CD4-positive, alpha-beta memory T cell (primary cell): ENCODE measurements at regions not wholly inside any gene's neighbourhood (a gene's known extent, or its start where the extent isn't known, plus 50 kb on each side); places are given as distances from the start of the nearest gene placed in this dataset.

ENCODE experiments used
- CTCF ChIA-PET: fragments of 350-600 bp; sonication (Branson Sonifier 250); formaldehyde crosslinking; loops from one replicate; lab custom pipeline; 2021; ENCODE audit warnings: inconsistent platforms; ENCODE audit not compliant: partially characterized antibody; lab: Charles Lee
- POLR2A ChIA-PET: fragments of 350-600 bp; sonication (Branson Sonifier 250); formaldehyde crosslinking; loops from one replicate; lab custom pipeline; 2021; ENCODE audit not compliant: partially characterized antibody; lab: Charles Lee
- DNase-seq, 5 donors: peaks; one replicate each; pipeline versions ENCODE4 v3.0.0 to v3.0.0-alpha.2; 2020 to 2022; ENCODE audit warnings: mixed read lengths in 1 of 5
- H3K27ac ChIP-seq: one replicate; pipeline ENCODE4 v1.7.0; 2013; ENCODE audit warnings: low read depth, low read length
- H3K27me3 ChIP-seq: 2 replicates; pipeline ENCODE4 v1.7.0; 2013; ENCODE audit warnings: mild to moderate bottlenecking, low read length, moderate library complexity; ENCODE audit not compliant: insufficient read depth
- H3K36me3 ChIP-seq: 2 replicates; pipeline ENCODE4 v1.7.0; 2013; ENCODE audit warnings: mild to moderate bottlenecking, low read length, moderate library complexity; ENCODE audit not compliant: insufficient read depth
- H3K4me1 ChIP-seq: 2 replicates; pipeline ENCODE4 v1.7.0; 2013; ENCODE audit warnings: mild to moderate bottlenecking, low read length, moderate library complexity; ENCODE audit not compliant: insufficient read depth
- H3K4me3 ChIP-seq, 2 donors: one replicate each; pipeline ENCODE4 v1.7.0; 2013; ENCODE audit warnings: low read length in 2 of 2, mild to moderate bottlenecking in 1 of 2
- H3K9me3 ChIP-seq, 2 donors: one replicate each; pipeline ENCODE4 v1.7.0; 2013; ENCODE audit warnings: low read length in 2 of 2, control low read depth in 1 of 2; ENCODE audit not compliant: control insufficient read depth in 1 of 2
- H3K27ac Mint-ChIP-seq, 7 donors: one replicate each; pipeline ENCODE4 v1.8.0; 2020 to 2021; ENCODE audit warnings: mixed read lengths in 7 of 7, mild to moderate bottlenecking in 6 of 7, inconsistent platforms in 3 of 7, moderate library complexity in 3 of 7
- H3K27me3 Mint-ChIP-seq, 2 donors: one replicate each; pipeline ENCODE4 v1.8.0; 2020 to 2021; ENCODE audit warnings: mixed read lengths in 2 of 2
- H3K36me3 Mint-ChIP-seq, 2 donors: one replicate each; pipeline ENCODE4 v1.8.0; 2020 to 2021; ENCODE audit warnings: mixed read lengths in 2 of 2, inconsistent platforms in 1 of 2, mild to moderate bottlenecking in 1 of 2
- H3K4me1 Mint-ChIP-seq, 4 donors: one replicate each; pipeline ENCODE4 v1.8.0; 2020 to 2021; ENCODE audit warnings: mixed read lengths in 4 of 4, mild to moderate bottlenecking in 1 of 4
- H3K4me3 Mint-ChIP-seq, 8 donors: one replicate each; pipeline ENCODE4 v1.8.0; 2020 to 2021; ENCODE audit warnings: mixed read lengths in 8 of 8, mild to moderate bottlenecking in 7 of 8, moderate library complexity in 6 of 8, inconsistent platforms in 3 of 8
- H3K9me3 Mint-ChIP-seq, 8 donors: one replicate each; pipeline ENCODE4 v1.8.0; 2020 to 2021; ENCODE audit warnings: mixed read lengths in 8 of 8, mild to moderate bottlenecking in 5 of 8, inconsistent platforms in 3 of 8, moderate library complexity in 1 of 8
- intact Hi-C: fragments of 100-400 bp; cut with micrococcal nuclease; formaldehyde crosslinking; loops from one replicate; pipeline ENCODE4 v1.15.1; 2023

GRCh38 chr2:175310813-175311504, 129.4 kb upstream of the ATP5MC3 start:
- Mint-ChIP-seq H3K4me1 (no peaks in the 10 kb centered on the region), H3K9me3 (no peaks in the 10 kb centered on the region), H3K27me3 (peaks cover 6 to 8% of the 10 kb centered on the region in 2 donors), H3K36me3 (no peaks in the 10 kb centered on the region), H3K27ac (peak overlapping the region in 1 of 7 donors; percentile 69), H3K4me3 (no peak overlapping the region)
- CTCF ChIA-PET = interaction anchor here (1.0 kb wide), 1 partner anchor 785 kb away, joined by 3 read pairs; no protein-coding TSS in a partner anchor
- POLR2A ChIA-PET = no interaction called here
- Histone ChIP-seq H3K4me3 (no peak overlapping the region), H3K36me3 (no peaks in the 10 kb centered on the region), H3K27ac (no peak overlapping the region), H3K4me1 (no peaks in the 10 kb centered on the region), H3K9me3 (no peaks in the 10 kb centered on the region), H3K27me3 (no peaks in the 10 kb centered on the region)
- intact Hi-C loops = no loop called here
- no peak for DNase-seq

DNA sequence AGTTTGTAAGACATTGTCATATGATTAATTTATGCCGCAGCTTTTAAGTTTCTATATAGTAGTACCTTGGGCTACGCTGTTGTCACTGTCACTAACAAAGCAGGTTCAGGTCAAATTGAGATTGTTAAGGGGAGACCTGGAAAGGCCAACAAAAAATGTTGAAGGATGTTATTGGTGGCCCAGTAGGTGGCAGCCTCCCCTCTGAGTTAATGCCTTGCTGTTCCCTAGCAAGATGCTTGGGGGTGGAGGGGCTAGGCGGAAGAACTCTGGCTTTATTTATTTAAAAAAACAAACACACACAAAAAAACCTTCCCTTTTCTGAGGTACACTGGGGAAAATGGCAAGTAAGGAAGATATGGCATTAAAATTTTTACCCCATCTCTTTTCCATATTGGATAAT, 128.3 kb upstream of the ATP5MC3 start:
- intact Hi-C loops = no loop called here
- Histone ChIP-seq H3K9me3 (no peaks in the 10 kb centered on the region), H3K4me1 (no peaks in the 10 kb centered on the region), H3K4me3 (no peak overlapping the region), H3K27me3 (no peaks in the 10 kb centered on the region), H3K36me3 (no peaks in the 10 kb centered on the region), H3K27ac (no peak overlapping the region)
- Mint-ChIP-seq H3K27ac (no peak overlapping the region), H3K4me3 (no peak overlapping the region), H3K9me3 (no peaks in the 10 kb centered on the region), H3K4me1 (no peaks in the 10 kb centered on the region), H3K36me3 (no peaks in the 10 kb centered on the region), H3K27me3 (peaks cover 7 to 11% of the 10 kb centered on the region in 2 donors)
- no peak for DNase-seq
- ChIA-PET CTCF (no interaction called here), POLR2A (no interaction called here)

DNA sequence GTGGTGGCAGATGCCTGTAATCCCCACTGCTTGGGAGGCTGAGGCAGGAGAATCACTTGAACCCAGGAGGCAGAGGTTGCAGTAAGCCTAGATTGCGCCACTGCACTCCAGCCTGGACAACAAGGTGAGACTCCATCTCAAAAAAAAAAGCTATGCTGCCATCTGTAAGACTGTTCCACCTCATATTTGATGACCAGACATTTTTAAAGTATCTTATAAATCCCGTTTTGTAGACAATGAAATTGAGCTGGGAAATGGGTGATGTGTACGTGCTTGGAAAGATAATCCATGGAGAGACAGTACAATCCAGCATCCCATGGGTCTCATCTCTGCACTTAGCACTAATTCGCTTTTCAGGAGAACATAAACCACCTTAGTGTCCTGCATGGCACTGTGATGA, 126.5 kb upstream of the ATP5MC3 start:
- POLR2A ChIA-PET = no interaction called here

GRCh38 chr2:175304541-175304940, 123.0 kb upstream of the ATP5MC3 start:
- no peaks in the 10 kb centered on the region for H3K4me1 ChIP-seq
- no peaks in the 10 kb centered on the region for H3K27me3 ChIP-seq
- H3K4me3 ChIP-seq = no peak overlapping the region
- POLR2A ChIA-PET = no interaction called here
- no peaks in the 10 kb centered on the region for H3K9me3 ChIP-seq
- Mint-ChIP-seq H3K4me1 (no peaks in the 10 kb centered on the region), H3K36me3 (no peaks in the 10 kb centered on the region), H3K27me3 (peaks cover 15 to 21% of the 10 kb centered on the region in 2 donors), H3K4me3 (no peak overlapping the region), H3K9me3 (no peaks in the 10 kb centered on the region), H3K27ac (no peak overlapping the region)
- intact Hi-C loops = no loop called here
- CTCF ChIA-PET = no interaction called here
- no peak overlapping the region for H3K27ac ChIP-seq
- no peaks in the 10 kb centered on the region for H3K36me3 ChIP-seq
- no peak for DNase-seq

More for the DNA sequence above, 126.5 kb upstream of the ATP5MC3 start:
- DNase-seq = no peak
- H3K27ac Mint-ChIP-seq = no peak overlapping the region
- Histone ChIP-seq H3K4me1 (no peaks in the 10 kb centered on the region), H3K4me3 (no peak overlapping the region), H3K9me3 (no peaks in the 10 kb centered on the region), H3K36me3 (no peaks in the 10 kb centered on the region), H3K27me3 (no peaks in the 10 kb centered on the region), H3K27ac (no peak overlapping the region)
- H3K36me3 Mint-ChIP-seq = no peaks in the 10 kb centered on the region
- H3K9me3 Mint-ChIP-seq = no peaks in the 10 kb centered on the region
- intact Hi-C loops = no loop called here
- no peak overlapping the region for H3K4me3 Mint-ChIP-seq
- no peaks in the 10 kb centered on the region for H3K4me1 Mint-ChIP-seq
- H3K27me3 Mint-ChIP-seq = peaks cover 10 to 13% of the 10 kb centered on the region in 2 donors
- CTCF ChIA-PET = no interaction called here

DNA sequence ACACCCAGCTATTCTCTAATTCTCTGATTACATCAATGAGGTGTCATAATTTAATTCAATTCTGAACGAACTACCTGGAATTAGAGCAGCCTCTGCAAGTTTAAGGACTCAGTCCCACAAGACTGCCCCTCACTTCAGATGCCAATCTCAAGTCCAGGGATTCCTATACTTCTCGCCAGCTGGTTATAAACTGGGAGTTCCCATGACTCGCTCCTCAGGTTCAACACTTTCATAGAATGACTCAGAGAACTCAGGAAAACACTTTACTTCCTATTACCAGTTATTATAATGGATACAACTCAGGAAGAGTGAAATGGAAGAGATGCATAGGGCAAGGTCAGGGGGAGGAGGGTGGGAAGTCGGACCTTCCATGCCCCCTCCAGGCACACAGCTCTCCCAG, 112.3 kb upstream of the ATP5MC3 start:
- intact Hi-C loops = no loop called here
- H3K27me3 ChIP-seq = no peaks in the 10 kb centered on the region
- DNase-seq = no peak
- H3K27me3 Mint-ChIP-seq = peaks cover 18 to 39% of the 10 kb centered on the region in 2 donors
- H3K4me1 Mint-ChIP-seq = no peaks in the 10 kb centered on the region
- no peaks in the 10 kb centered on the region for H3K36me3 ChIP-seq
- no peak overlapping the region for H3K27ac ChIP-seq
- H3K4me1 ChIP-seq = no peaks in the 10 kb centered on the region
- peaks cover 0 to 12% (median 3%) of the 10 kb centered on the region in 8 donors for H3K9me3 Mint-ChIP-seq
- CTCF ChIA-PET = no interaction called here
- H3K9me3 ChIP-seq = no peaks in the 10 kb centered on the region
- no peak overlapping the region for H3K27ac Mint-ChIP-seq
- H3K4me3 Mint-ChIP-seq = no peak overlapping the region
- POLR2A ChIA-PET = no interaction called here
- H3K36me3 Mint-ChIP-seq = no peaks in the 10 kb centered on the region
- no peak overlapping the region for H3K4me3 ChIP-seq

DNA sequence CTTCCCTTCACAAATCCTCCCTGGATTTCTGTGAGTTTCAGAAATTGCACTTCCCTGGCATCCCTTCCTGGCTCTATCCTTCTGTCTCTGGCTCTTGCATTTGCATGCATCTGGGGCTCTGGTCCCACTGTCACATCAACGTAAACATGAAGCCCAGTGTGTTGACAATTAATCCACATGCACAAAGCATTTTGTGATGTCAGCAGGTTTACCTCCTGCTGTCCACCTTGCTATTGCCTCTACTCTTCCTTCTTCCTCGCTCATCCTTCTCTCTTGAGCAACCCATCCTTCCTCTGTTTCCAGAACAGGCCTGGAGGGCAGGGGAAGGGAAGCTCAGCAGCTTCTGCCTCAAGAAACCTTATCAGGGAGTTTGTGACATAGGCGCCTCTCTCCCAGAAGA, 111.7 kb upstream of the ATP5MC3 start:
- CTCF ChIA-PET = no interaction called here

GRCh38 chr2:175282886-175283285, 101.4 kb upstream of the ATP5MC3 start:
- ChIA-PET CTCF (interaction anchor here (0.7 to 2.8 kb wide), 6 partner anchors 15 to 588 kb away, joined by 3 to 12 read pairs (median 4); no protein-coding TSS in a partner anchor), POLR2A (no interaction called here)
- no peaks in the 10 kb centered on the region for H3K4me1 ChIP-seq
- intact Hi-C loops = no loop called here
- DNase-seq = no peak
- Mint-ChIP-seq H3K9me3 (no peaks in the 10 kb centered on the region), H3K27me3 (peaks cover 0 to 1% of the 10 kb centered on the region in 2 donors), H3K36me3 (no peaks in the 10 kb centered on the region), H3K27ac (no peak overlapping the region), H3K4me1 (no peaks in the 10 kb centered on the region), H3K4me3 (no peak overlapping the region)
- H3K9me3 ChIP-seq = no peaks in the 10 kb centered on the region
- no peak overlapping the region for H3K27ac ChIP-seq
- H3K4me3 ChIP-seq = no peak overlapping the region
- H3K36me3 ChIP-seq = no peaks in the 10 kb centered on the region
- no peaks in the 10 kb centered on the region for H3K27me3 ChIP-seq

More for the DNA sequence above, 111.7 kb upstream of the ATP5MC3 start:
- no peaks in the 10 kb centered on the region for H3K36me3 ChIP-seq
- no peaks in the 10 kb centered on the region for H3K4me1 ChIP-seq
- POLR2A ChIA-PET = no interaction called here
- Mint-ChIP-seq H3K27me3 (peaks cover 20 to 36% of the 10 kb centered on the region in 2 donors), H3K4me3 (no peak overlapping the region), H3K36me3 (no peaks in the 10 kb centered on the region), H3K9me3 (peaks cover 0 to 12% (median 3%) of the 10 kb centered on the region in 8 donors), H3K4me1 (no peaks in the 10 kb centered on the region), H3K27ac (no peak overlapping the region)
- no peaks in the 10 kb centered on the region for H3K27me3 ChIP-seq
- no peak overlapping the region for H3K27ac ChIP-seq
- no peak overlapping the region for H3K4me3 ChIP-seq
- no peak for DNase-seq
- no peaks in the 10 kb centered on the region for H3K9me3 ChIP-seq
- intact Hi-C loops = no loop called here
